Kasumi-1 (cell line): ENCODE measurements at regions not wholly inside any gene's neighbourhood (a gene's known extent, or its start where the extent isn't known, plus 50 kb on each side); places are given as distances from the start of the nearest gene placed in this dataset.

Experiments used
- DNase-seq, 2 experiments: peaks; one replicate each; lab custom pipeline; 2025; lab: John Stamatoyannopoulos, UW

DNA sequence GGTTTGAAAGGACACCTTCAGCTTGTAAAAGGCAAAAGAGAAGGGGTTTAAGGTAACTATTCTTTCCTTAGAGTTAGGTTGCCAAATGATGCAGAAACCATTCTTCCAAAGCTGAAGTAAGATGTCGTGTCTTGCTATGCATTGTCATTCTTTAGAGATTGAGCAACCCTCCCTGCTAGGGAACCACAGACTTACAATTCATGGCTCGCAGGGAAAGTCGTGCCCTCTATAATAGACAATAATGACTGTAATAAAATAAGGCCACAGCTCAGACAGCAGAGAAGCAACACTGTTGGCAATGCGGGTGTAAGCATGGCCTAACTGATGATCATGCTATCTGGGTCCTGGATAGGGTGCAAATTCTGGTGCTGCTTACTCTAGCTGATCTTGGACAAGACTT is 129.6 kb upstream of the CDH13 start:
- no peak for DNase-seq

DNA sequence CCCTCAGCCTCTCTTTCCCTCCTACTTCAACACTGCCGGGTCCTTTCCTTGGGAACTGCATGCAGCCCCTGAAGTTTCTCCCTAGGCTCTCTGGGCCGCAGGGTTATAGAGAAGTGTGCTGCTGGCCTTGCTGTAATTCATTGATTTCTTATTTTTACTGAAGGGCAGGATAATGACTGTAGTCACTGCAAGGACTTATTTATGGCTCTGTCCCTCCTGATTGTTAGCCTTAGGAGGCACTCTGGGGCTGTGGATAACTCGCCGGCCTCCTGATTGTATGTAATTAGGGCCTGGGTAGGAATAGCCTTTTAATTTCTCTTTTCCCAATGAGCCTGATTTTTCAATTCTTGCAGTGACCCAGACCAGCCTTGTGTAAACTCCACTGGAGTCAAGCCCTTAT is 138.3 kb upstream of the CDH13 start:
- no peak for DNase-seq

DNA sequence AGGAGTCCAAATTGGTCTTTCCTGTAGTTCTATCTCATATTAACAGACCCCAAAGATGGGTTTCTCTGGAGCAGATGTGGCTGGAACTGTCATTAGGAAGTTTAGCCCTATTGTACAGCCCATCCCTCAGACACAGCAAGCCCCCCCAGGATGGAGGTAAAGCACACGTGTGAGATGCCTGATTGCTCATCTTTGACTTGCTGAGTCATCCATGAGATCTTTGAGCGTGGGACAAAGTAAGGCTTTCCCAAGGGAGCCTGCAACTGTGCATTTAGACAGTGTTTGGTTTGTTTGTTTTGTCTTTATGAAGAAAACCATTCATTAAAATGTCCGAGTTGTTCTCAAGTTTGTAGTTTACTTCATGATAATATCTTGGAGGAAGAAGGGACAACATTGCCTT is 145.3 kb upstream of the CDH13 start:
- DNase-seq = no peak

DNA sequence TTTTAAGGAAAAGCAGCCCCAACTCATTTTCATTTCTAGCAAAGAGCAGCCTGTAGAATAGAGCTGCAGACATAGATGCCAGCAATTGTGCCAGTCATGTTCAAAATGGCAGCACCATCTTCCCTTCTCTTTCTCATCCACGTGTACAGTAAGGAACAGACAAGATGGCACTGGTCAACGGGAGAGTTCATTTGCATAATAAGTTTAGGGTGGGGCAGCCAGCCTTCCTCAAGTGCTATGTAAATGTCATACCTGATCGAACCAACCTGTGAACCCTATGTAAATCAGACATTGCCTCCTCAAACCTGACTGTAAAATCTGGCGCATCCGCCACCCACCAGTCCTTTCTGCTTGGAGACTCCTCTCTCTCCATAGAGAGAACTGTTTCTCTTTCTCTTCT is 150.0 kb upstream of the CDH13 start:
- DNase-seq = no peak

DNA sequence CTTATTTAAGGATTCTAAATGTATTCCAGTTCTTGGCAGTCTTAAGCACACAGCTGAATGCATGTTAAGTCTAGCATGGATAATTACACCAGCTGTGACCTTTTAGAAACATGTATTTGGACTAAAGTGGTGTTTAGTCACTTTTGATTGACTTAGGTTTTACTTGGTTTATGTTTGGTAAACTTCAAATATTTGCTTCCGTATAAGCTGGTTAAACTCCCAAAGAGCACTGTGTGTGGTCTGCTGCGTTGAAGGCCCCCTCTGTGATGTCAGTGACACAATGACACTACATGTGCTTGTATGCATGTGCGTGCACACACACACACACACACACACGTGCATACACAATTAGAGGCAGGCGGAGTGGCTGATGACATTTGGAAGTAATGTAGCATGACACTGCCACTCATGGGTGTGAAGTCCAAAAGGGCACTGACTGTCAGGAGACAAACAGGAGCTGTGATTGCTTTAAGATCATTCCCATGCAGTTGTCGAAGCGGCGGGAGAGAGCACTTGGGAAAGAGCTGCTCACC is 156.1 kb upstream of the CDH13 start:
- no peak for DNase-seq

DNA sequence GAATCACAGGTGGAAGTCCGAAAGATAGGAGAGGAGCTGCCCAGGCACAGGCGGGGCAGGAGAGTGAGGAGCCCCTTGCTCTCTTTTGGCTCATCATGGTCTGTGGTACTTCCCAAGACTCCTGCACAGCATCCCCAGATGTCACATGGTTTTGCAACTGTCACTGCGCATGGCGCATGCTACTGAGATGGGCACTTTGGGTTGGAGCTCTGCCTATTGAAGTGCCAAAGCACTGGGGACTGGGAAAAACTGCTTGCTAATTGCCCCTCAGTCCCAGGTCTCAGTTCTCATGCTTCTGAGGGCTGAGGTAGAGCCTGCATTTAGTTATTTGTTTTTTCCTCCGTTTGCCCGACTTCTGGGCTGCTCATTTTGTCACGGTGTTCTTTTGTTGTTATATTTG is 156.8 kb upstream of the CDH13 start:
- DNase-seq = no peak

DNA sequence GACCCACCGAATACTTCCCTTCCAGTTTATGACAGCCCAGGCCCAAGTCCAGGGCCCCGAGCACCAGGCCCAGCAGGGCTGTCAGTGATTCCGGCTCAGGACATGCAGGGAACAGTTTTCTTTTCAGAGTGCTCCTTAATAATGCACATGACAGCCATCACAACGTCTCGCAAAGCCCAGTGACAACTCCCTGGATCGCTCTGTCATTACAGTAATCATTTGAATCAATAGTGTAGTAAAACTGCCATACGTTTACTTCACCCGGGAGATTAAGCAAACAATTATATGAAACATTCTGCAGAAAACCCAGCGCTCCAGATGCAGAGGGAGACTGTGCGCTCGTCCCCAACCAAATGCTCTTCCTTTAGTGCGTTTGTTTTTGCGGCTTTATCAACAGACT is 162.6 kb upstream of the CDH13 start:
- DNase-seq = no peak

DNA sequence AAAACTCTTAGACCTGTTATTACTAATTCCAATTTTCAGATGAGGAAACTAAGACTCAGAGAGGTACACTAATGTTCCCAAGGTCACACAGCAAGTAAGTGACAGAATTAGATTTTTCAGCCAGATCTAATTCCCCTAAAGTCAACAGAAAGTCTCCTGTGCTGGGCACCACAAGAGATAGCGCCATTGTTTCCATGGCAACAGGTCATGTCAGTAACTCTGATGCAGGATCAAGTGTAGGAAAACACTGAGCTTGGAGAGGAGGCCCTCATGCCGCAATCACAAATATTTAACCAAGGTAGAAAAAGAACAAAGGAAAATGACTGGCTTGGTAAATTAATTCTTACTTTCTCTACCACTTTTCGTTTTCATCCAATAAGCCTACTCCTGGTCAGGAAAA is 166.0 kb upstream of the CDH13 start:
- no peak for DNase-seq

DNA sequence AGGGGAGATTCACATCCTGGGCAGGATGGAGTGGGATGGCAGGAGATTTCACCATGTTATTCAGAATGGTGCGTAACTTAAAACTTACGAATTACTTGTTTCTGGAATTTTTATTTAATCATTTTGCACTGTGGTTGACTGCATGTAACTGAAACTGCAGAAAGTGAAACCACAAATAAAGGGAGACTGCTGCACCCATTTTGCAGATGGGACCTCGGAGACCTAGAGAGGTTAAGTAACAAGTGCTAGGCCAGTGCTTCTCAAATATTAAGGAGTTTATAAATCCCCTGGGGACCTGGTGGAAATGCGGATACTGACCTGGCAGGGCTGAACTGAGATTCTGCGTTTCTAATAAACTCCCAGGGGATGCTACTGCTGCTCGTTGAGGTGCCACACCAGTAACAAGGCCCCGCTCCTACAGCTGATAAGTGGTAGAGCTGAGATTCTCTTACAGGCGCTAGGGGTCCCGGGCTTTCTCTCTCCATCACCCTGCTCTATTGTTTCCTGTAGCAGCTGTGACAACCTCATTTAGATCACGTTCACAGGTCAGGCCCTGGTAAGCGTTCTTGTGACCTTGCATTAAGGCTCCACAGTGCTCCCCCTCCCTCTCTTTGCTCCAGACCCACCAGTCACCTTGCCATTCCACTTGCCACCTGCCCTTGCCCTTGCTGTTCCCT is 167.1 kb upstream of the CDH13 start:
- no peak for DNase-seq

DNA sequence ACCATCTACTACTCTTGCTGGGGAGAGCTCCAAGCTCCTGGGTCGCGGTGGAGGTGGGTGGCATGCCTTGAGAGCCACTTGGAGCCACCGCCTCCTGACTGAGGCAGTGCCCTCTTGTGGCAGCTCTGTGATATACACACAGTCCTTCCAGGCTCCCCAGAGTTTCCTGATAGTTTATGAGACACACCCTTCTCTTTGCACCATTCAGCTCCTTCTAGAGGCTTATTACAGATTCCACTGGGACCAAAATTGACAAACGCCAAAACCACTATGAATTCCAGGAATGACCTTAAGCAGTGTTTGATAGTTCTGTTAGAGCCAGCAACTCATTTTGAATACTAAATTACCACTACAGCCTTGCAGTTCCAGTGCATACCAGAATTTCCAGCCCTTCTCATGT is 170.1 kb upstream of the CDH13 start:
- peak; percentile 38 to 55 for DNase-seq

DNA sequence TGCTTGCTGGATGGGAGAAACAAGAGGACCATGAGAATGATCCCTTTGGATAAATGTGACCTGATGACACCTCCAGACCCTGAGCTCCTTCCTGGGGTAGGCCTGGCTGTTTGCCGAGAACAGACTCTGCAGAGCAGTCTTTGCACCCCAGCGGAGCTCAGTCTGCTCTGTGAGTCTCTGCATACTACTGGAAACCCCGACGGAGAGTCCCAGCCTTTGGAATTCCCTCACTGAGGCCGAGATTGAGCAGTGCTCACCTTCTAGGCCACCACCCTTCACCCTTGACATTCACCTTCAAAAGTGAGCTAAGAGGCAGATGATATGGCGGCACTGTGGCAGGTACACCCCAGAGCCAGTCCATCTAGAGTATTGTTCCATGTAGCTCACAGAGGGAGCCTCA is 172.2 kb upstream of the CDH13 start:
- no peak for DNase-seq

DNA sequence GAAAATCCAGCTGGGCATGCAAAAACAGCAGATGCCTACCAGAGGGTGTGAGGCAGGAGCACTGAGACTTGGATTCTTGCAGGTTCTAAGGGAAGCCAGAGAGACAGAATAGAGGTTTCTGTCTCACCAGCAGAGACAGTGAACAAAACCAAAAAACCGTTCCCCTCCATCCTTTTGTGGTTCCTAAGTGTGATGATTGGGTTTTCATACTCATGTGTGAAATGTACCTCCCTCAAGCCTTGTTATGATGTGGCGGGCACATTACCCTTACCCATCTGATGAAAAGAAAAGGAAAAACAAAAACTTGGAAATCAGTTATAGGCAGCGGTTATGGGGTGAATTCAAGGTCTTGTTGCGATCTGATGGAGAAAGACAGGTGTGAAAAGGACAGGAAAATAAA is 172.6 kb upstream of the CDH13 start:
- no peak for DNase-seq

DNA sequence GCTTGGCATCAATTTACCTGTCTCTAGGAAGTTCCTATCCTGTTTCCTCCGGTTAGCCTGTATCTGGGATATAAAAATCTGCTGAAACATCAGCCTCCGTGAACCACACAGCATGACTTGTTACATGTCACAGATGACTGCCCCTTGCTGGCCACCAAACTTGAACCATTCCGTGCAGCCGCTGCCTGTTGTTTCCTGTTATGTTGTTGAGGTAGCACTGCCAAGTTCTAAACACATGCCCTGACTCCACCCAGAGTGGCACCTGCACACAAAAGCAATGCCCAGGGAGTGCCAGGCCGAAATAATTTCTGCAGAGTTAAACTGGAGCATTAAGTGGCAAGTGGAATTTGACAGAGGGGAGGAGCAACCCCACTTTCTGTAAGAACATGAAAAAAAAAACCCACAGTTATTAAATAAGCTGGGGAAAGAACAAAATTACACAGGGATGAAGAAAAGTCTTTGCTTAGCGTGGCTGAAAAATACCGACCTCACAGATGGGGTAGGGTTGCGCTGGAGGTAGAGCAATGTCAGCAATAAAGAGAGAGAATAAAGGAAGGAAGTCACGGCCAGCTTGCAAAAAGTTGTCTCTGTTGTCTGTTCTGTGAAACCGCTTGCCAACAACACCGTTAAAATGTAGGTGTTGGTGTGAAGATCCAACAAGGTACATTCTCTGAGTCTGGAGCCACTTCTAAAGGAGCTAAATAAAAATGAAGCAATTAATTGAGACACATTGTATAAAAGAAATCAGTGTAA is 174.6 kb upstream of the CDH13 start:
- DNase-seq = no peak

DNA sequence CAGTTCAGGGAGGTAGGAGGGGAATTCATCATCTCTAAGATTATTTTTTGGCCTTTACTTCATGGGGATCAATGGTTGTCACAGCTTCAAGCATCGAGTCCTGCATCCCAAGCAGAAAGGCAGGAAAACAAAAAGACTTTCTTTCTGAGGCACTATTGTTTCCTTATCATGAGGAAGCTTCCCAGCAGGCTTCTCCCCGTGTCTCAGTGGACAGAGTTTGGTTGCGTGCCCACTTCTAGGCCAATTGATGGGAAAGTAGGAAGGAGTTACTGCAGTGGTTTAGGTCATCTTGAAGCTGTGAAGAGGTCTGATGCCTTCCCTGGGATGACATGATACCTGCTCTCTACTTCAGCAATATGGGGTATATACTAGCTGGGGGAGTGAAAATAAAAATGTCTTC is 175.3 kb upstream of the CDH13 start:
- DNase-seq = no peak

DNA sequence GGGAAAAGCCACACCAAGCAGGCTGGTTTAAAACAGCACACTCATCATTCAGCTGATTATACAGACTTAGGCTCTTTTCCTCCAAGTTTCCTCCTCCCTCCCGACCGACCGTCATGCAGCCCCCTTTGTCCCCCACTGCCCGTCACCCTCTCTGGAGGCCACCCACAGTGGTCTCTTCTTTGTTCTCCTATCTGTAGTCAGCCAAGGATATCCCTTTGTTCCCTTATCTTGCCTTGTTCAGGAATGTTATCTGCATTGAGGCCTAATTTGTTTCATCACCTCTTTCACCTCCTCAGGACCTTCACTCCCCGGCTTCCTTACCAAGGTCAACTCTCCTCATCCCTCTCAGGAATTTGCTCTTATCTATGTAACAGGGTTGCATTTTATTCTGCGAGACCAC is 186.4 kb upstream of the CDH13 start:
- DNase-seq = no peak

DNA sequence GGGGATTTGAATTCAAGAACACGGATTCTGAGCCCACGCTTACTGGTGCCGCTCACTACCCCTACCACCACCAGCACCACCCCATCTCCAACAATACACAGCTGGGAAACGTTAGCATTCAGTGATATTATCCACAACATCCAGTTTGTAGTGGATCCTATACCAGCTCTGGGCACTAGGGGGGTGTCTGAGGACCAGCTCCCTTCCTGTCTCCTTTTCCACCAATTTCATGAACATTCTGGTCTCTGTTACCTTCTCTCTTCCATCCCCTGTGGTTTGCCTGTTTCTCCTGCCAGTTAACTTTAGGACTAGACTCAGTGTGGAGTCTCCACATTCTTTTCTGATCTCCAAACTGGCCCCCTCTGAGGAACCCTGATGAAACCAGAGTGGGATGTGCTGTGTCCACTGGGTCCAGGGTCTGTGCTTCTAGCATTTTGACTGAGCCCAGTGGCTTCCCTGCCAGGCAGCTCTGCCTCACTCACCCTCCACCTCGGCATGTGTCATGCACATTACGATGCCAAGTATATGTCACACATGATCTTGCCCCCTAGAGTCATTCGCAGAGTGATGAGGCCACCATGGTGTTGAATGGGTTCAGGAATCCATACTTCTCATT is 187.0 kb upstream of the CDH13 start:
- DNase-seq = no peak

DNA sequence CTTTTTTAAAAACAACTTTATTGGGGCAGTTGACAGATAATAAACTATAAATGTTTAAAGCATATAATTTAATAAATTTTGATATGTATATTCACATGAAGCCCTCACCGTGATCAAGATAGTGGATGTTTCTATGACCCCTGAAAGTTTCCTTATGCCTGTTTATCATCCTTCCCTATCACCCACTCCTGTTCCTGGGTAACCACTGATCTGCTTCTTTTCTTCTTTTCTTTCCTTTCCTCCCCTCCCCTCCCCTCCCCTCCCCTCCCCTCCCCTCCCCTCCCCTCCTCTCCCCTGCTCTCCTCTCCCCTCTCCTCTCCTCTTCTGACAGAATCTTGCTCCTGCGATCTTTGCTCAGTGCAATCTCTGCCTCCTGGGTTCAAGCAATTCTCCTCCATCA is 193.7 kb upstream of the CDH13 start:
- no peak for DNase-seq

DNA sequence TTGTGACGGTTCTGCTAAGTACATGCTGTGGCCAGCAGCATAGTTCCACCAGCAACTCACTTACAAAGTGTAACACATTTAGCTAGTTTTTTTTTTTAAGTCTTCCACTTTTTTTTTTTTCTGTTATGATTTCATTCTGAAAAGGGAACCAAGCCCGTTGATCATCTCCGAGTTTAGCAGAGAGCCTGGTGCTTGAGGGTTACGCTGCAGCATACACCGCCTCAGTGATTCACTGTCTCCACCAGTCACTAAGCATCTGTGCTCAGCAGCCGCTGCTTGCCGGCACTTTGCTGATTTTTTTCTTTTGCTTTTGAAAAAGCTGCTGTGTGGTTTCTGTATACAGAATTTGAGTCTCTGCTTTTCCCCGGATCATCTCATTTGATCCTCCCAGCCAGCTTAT is 194.5 kb upstream of the CDH13 start:
- DNase-seq = no peak

DNA sequence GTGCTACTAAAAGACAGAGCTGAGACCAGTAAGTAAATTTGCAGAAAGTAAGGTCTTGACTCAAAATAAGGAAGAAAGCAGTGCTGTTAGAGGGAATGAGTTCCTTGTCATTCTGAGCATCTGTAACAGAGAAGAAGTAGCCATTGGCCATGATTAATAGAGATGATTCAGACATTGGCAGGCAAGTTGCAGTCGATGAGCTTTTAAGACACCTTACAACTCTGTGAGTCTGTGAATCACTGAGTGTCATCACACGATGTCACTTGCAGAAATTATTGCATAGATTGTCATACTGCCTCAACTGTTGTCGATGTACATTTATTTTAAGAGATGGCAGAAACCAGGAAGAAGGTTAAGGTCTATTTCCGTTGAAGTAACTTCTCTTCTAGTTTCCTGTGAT is 201.1 kb upstream of the CDH13 start:
- no peak for DNase-seq

DNA sequence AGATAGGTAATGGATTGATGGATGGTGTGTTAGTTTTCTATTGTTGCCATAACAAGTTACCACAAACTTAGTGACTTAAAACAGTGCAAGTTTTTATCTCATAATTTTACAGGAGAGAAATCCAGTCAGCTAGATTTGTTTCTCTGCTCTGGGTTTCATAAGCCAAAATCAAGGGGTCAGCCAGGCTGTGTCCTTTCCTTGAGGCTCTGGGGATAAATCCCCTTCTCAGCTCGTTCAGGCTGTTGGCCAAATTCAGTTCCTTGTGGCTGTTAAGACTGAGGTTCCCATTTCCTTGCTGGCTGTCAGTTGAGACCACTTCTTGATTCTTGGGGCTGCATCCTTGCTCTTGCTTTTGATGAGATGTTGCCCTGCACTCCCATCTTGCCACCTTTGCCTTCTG is 204.9 kb upstream of the CDH13 start:
- no peak for DNase-seq

DNA sequence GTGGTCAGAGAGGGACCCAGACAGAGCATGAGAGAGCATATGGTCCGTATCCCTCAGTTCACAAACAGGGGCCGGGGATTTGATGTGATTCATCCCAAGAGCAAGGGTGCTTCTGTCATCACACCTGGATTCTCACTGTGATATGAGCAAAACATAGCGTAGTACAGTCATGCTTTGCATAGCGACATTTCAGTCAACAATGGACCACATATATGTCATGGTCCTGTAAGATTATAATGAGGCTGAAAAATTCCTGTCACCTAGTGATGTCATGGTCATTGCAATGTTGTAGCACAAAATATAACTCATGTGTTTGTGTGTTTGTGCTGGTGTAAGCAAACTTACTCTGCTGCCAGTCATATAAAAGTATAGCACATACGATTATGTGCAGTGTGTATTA is 207.4 kb upstream of the CDH13 start:
- no peak for DNase-seq

DNA sequence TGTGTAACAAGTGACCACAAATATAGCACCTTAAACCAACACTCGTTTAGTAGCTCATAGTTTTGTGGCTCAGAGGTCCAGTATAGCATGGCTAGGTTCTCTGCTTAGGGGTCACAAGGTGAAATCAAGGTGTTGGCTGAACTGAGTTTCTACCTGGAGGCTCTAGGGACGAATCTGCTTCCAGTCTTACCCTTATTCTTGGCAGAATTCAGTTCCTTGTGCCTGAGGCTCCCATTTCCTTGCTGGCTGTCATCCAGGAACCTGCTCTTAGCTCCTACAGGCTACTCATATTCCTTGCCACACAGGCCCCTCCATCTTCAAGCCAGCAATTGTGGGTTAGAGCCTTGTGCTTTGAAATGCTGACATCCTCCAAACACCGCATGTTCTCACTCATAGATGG is 212.3 kb upstream of the CDH13 start:
- DNase-seq = no peak

DNA sequence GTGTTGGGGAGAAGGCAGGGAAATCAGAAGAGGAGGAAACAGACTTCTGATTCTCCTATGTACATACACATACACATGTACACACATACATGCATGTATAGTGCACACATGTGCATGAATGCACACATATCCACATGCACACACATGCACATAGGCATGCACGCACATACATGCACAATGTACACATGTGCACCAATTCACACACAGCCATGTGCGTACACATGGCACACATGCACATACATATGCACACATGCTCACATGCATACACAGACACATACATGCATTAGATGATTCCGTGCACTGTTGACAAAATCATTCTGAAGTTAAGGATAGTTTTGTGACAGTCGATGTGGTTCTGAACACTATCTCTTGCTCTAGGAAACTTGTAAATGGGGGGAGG is 214.0 kb upstream of the CDH13 start:
- no peak for DNase-seq
